Mesenchymal stem cell (in vitro differentiated cells and primary cell): ENCODE measurements at regions not wholly inside any gene's neighbourhood (a gene's known extent, or its start where the extent isn't known, plus 50 kb on each side); places are given as distances from the start of the nearest gene placed in this dataset.
"Not testable (repeated sequence)": the region's sequence is repeated elsewhere in the genome, so short reads cannot be mapped to it uniquely, and the experiment has no call there.

Experiments
- DNase-seq: peaks from one replicate; pipeline ENCODE4 v3.0.0-alpha.2; 2013
- H2AFZ ChIP-seq: one replicate; pipeline ENCODE4 v1.6.1; 2013; ENCODE audit warnings: low read depth, mild to moderate bottlenecking, control low read depth, inconsistent platforms, low read length, moderate library complexity
- H2AK5ac ChIP-seq: 2 replicates; pipeline ENCODE4 v1.6.1; 2013; ENCODE audit warnings: low read length, moderate library complexity, mild to moderate bottlenecking, inconsistent platforms; ENCODE audit not compliant: severe bottlenecking
- H2BK120ac ChIP-seq: one replicate; pipeline ENCODE4 v1.6.1; 2013; ENCODE audit warnings: low read depth, mild to moderate bottlenecking, inconsistent platforms, low read length, moderate library complexity
- H2BK12ac ChIP-seq, 2 experiments: one replicate each; pipeline ENCODE4 v1.6.1; 2013; ENCODE audit warnings: inconsistent platforms in 2 of 2, low read length in 2 of 2, mild to moderate bottlenecking in 2 of 2, moderate library complexity in 2 of 2, control low read depth in 1 of 2
- H2BK15ac ChIP-seq: one replicate; pipeline ENCODE4 v1.6.1; 2013; ENCODE audit warnings: mild to moderate bottlenecking, low read depth, inconsistent platforms; ENCODE audit not compliant: poor library complexity, severe bottlenecking
- H2BK5ac ChIP-seq: 2 replicates; pipeline ENCODE4 v1.6.1; 2013; ENCODE audit warnings: low read depth, mild to moderate bottlenecking, low read length, control low read depth, inconsistent platforms; ENCODE audit not compliant: poor library complexity, severe bottlenecking
- H3K14ac ChIP-seq, 2 experiments: one replicate each; pipeline ENCODE4 v1.6.1; 2013; ENCODE audit warnings: inconsistent platforms in 2 of 2, low read length in 2 of 2, control low read depth in 1 of 2, mild to moderate bottlenecking in 1 of 2, moderate library complexity in 1 of 2
- H3K18ac ChIP-seq, 2 experiments: one replicate each; pipeline ENCODE4 v1.6.1; 2013; ENCODE audit warnings: inconsistent platforms in 2 of 2, low read length in 2 of 2, control low read depth in 1 of 2, low read depth in 1 of 2, mild to moderate bottlenecking in 1 of 2
- H3K23ac ChIP-seq, 2 experiments: one replicate each; pipeline ENCODE4 v1.6.1; 2013; ENCODE audit warnings: inconsistent platforms in 2 of 2, low read length in 2 of 2, mild to moderate bottlenecking in 2 of 2, moderate library complexity in 2 of 2, control low read depth in 1 of 2
- H3K27ac ChIP-seq: 2 replicates; pipeline ENCODE4 v1.5.1; 2013; ENCODE audit warnings: mild to moderate bottlenecking, moderate library complexity, low read length, control low read depth, inconsistent platforms; ENCODE audit not compliant: poor library complexity, severe bottlenecking
- H3K27me3 ChIP-seq, 2 experiments: 2 replicates each; pipeline versions ENCODE4 v1.6.1 to v1.7.0; 2013; ENCODE audit warnings: low read length in 2 of 2, mild to moderate bottlenecking in 2 of 2, moderate library complexity in 2 of 2, control low read depth in 1 of 2, inconsistent platforms in 1 of 2; ENCODE audit not compliant: control insufficient read depth in 1 of 2, insufficient read depth in 1 of 2
- H3K36me3 ChIP-seq, 2 experiments: 2 replicates each; pipeline versions ENCODE4 v1.6.1 to v1.7.0; 2013; ENCODE audit warnings: low read length in 2 of 2, control low read depth in 1 of 2, inconsistent platforms in 1 of 2, low read depth in 1 of 2, mild to moderate bottlenecking in 1 of 2; ENCODE audit not compliant: insufficient read depth in 2 of 2, control insufficient read depth in 1 of 2
- H3K4ac ChIP-seq, 2 experiments: one replicate each; pipeline ENCODE4 v1.6.1; 2013; ENCODE audit warnings: inconsistent platforms in 2 of 2, low read length in 2 of 2, mild to moderate bottlenecking in 2 of 2, moderate library complexity in 2 of 2, control low read depth in 1 of 2, low read depth in 1 of 2
- H3K4me1 ChIP-seq: 2 replicates; pipeline ENCODE4 v1.6.1; 2013; ENCODE audit warnings: low read depth, low read length, control low read depth; ENCODE audit not compliant: control insufficient read depth, insufficient read depth
- H3K4me2 ChIP-seq: 2 replicates; pipeline ENCODE4 v1.6.1; 2013; ENCODE audit warnings: low read length, mild to moderate bottlenecking, inconsistent platforms; ENCODE audit not compliant: poor library complexity, severe bottlenecking
- H3K4me3 ChIP-seq, 2 experiments: 2 replicates each; pipeline versions ENCODE4 v1.5.1 to v1.7.0; 2013; ENCODE audit warnings: low read length in 2 of 2, mild to moderate bottlenecking in 2 of 2, control low read depth in 1 of 2, low read depth in 1 of 2; ENCODE audit not compliant: insufficient read depth in 1 of 2
- H3K79me1 ChIP-seq: replicated peaks from 2 replicates; pipeline ENCODE4 v1.6.1; 2013; ENCODE audit warnings: mild to moderate bottlenecking, control low read depth, low read length, inconsistent platforms; ENCODE audit not compliant: poor library complexity, severe bottlenecking
- H3K9ac ChIP-seq: 2 replicates; pipeline ENCODE4 v1.7.0; 2013; ENCODE audit warnings: mild to moderate bottlenecking, low read length, moderate library complexity
- H3K9me3 ChIP-seq: 2 replicates; pipeline ENCODE4 v1.7.0; 2013; ENCODE audit warnings: mild to moderate bottlenecking, low read length; ENCODE audit not compliant: control insufficient read depth
- H4K8ac ChIP-seq: one replicate; pipeline ENCODE4 v1.6.1; 2013; ENCODE audit warnings: inconsistent platforms, mild to moderate bottlenecking, low read length, moderate library complexity
- H4K91ac ChIP-seq: one replicate; pipeline ENCODE4 v1.6.1; 2013; ENCODE audit warnings: mild to moderate bottlenecking, low read length, inconsistent platforms
- WGBS: methylation state at CpG from one replicate; pipeline ENCODE4 v1.1.7; 2013; ENCODE audit warnings: mixed read lengths; 5-methylcytosine and 5-hydroxymethylcytosine counted together

GRCh38 chrX:6932942-6933341, 214.6 kb upstream of the STS start:
- H3K23ac ChIP-seq, DNase-seq, H4K91ac ChIP-seq, H3K4me3 ChIP-seq, H2BK120ac ChIP-seq, H3K4me2 ChIP-seq, H4K8ac ChIP-seq, H3K18ac ChIP-seq, H2BK5ac ChIP-seq, H3K4ac ChIP-seq, H3K27me3 ChIP-seq, H2BK12ac ChIP-seq, H2BK15ac ChIP-seq, H3K36me3 ChIP-seq, H3K14ac ChIP-seq, H3K27ac ChIP-seq, H3K79me1 ChIP-seq, H2AFZ ChIP-seq, H2AK5ac ChIP-seq, H3K9ac ChIP-seq, H3K4me1 ChIP-seq: not testable (repeated sequence)
- WGBS = 69% methylated on average over 7 of the region's 9 CpGs
- H3K9me3 ChIP-seq = peaks cover 12% of the 10 kb centered on the region

GRCh38 chrX:6930307-6930849, 217.1 kb upstream of the STS start:
- Histone ChIP-seq H3K4me1 (no peaks in the 10 kb centered on the region), H3K4me3 (no peak overlapping the region), H3K9ac (no peak overlapping the region), H3K36me3 (no peaks in the 10 kb centered on the region), H2BK15ac (no peak overlapping the region), H3K9me3 (peaks cover 17% of the 10 kb centered on the region), H3K27me3 (no peaks in the 10 kb centered on the region), H3K27ac (no peak overlapping the region), H4K91ac (no peak overlapping the region), H3K4me2 (no peak overlapping the region), H2AFZ (no peak overlapping the region), H3K4ac (no peak overlapping the region), H3K79me1 (no peaks in the 10 kb centered on the region), H2AK5ac (no peak overlapping the region), H3K14ac (no peak overlapping the region), H2BK12ac (no peak overlapping the region), H2BK5ac (no peak overlapping the region), H3K23ac (no peak overlapping the region), H4K8ac (no peak overlapping the region), H2BK120ac (no peak overlapping the region), H3K18ac (no peak overlapping the region)
- no peak for DNase-seq
- 58% methylated on average over 4 of the region's 4 CpGs for WGBS

GRCh38 chrX:6924443-6925077, 223.0 kb upstream of the STS start:
- 91% methylated on average over 4 of the region's 8 CpGs for WGBS

GRCh38 chrX:6917666-6918065, 229.8 kb upstream of the STS start:
- H2BK12ac ChIP-seq = no peak overlapping the region
- no peak overlapping the region for H2BK120ac ChIP-seq
- no peaks in the 10 kb centered on the region for H3K27me3 ChIP-seq
- WGBS = 48% methylated on average over 3 of the region's 6 CpGs
- H3K4me2 ChIP-seq = no peak overlapping the region
- H3K4me1 ChIP-seq = no peaks in the 10 kb centered on the region
- no peak overlapping the region for H3K4ac ChIP-seq
- H3K9ac ChIP-seq = no peak overlapping the region
- H3K18ac ChIP-seq = no peak overlapping the region
- H3K9me3 ChIP-seq = peaks cover 16% of the 10 kb centered on the region
- H2AK5ac ChIP-seq = no peak overlapping the region
- no peak overlapping the region for H3K14ac ChIP-seq
- no peak for DNase-seq
- no peak overlapping the region for H3K4me3 ChIP-seq
- H4K91ac ChIP-seq = no peak overlapping the region
- no peak overlapping the region for H2AFZ ChIP-seq
- H3K23ac ChIP-seq = no peak overlapping the region
- no peak overlapping the region for H2BK15ac ChIP-seq
- H4K8ac ChIP-seq = no peak overlapping the region
- H3K79me1 ChIP-seq = no peaks in the 10 kb centered on the region
- no peak overlapping the region for H3K27ac ChIP-seq
- no peaks in the 10 kb centered on the region for H3K36me3 ChIP-seq
- H2BK5ac ChIP-seq = no peak overlapping the region

More at GRCh38 chrX:6924443-6925077, 223.0 kb upstream of the STS start:
- Histone ChIP-seq H2BK15ac (no peak overlapping the region), H2BK12ac (no peak overlapping the region), H2BK5ac (no peak overlapping the region), H4K8ac (no peak overlapping the region), H3K4me1 (no peaks in the 10 kb centered on the region), H3K4ac (no peak overlapping the region), H2AFZ (no peak overlapping the region), H4K91ac (no peak overlapping the region), H3K9ac (no peak overlapping the region), H3K18ac (no peak overlapping the region), H3K27me3 (no peaks in the 10 kb centered on the region), H3K27ac (no peak overlapping the region), H3K36me3 (no peaks in the 10 kb centered on the region), H3K4me2 (no peak overlapping the region), H2AK5ac (no peak overlapping the region), H3K14ac (no peak overlapping the region), H3K9me3 (peaks cover 29% of the 10 kb centered on the region), H2BK120ac (no peak overlapping the region), H3K23ac (no peak overlapping the region), H3K79me1 (no peaks in the 10 kb centered on the region), H3K4me3 (no peak overlapping the region)
- DNase-seq = no peak
